HepG2 (cell line): ENCODE measurements at regions not wholly inside any gene's neighbourhood (a gene's known extent, or its start where the extent isn't known, plus 50 kb on each side); places are given as distances from the start of the nearest gene placed in this dataset.

Experiments used
- FOXJ3 ChIP-seq: sonication (generic); formaldehyde crosslinking; IDR thresholded peaks from 2 replicates; pipeline ENCODE4 v1.4.0; 2020; ENCODE audit warnings: missing genetic modification reagents, mild to moderate bottlenecking, borderline replicate concordance
- HOXA5 ChIP-seq: sonication (generic); formaldehyde crosslinking; IDR thresholded peaks from 2 replicates; pipeline ENCODE4 v1.4.0; 2020; ENCODE audit warnings: missing genetic modification reagents
- KAT2B ChIP-seq: fragments of 150-350 bp; IDR thresholded peaks from 2 replicates; pipeline ENCODE4 v1.6.1; 2014; ENCODE audit warnings: low read depth, low read length, borderline replicate concordance
- PAX8 ChIP-seq: sonication (generic); formaldehyde crosslinking; IDR thresholded peaks from 2 replicates; pipeline ENCODE4 v1.8.0; 2022; ENCODE audit warnings: mild to moderate bottlenecking, missing genetic modification reagents, borderline replicate concordance
- POLR2A ChIP-seq, 2 experiments: IDR thresholded peaks; 2 replicates each; pipeline ENCODE4 v1.6.1; 2011; ENCODE audit warnings: low read depth in 2 of 2, low read length in 2 of 2, mild to moderate bottlenecking in 1 of 2, moderate library complexity in 1 of 2; ENCODE audit not compliant: insufficient read depth in 1 of 2
- REST ChIP-seq, 2 experiments: IDR thresholded peaks; 2 replicates each; pipeline ENCODE4 v1.6.1; 2011 to 2012; ENCODE audit warnings: low read length in 2 of 2, borderline replicate concordance in 1 of 2, low read depth in 1 of 2, mild to moderate bottlenecking in 1 of 2, moderate library complexity in 1 of 2
- SIX1 ChIP-seq: sonication (generic); formaldehyde crosslinking; IDR thresholded peaks from 2 replicates; pipeline ENCODE4 v1.4.0; 2020; ENCODE audit warnings: missing genetic modification reagents, borderline replicate concordance
- TCF7 ChIP-seq: sonication (generic); IDR thresholded peaks from 2 replicates; pipeline ENCODE4 v1.6.1; 2016; ENCODE audit warnings: antibody characterized with exemption, low read depth
- USF2 ChIP-seq, 2 experiments: sonication (generic) in 1 of 2; formaldehyde crosslinking in 1 of 2; IDR thresholded peaks; 2 replicates each; pipeline versions ENCODE4 v1.5.1 to v1.6.1; 2011 to 2020; ENCODE audit warnings: borderline replicate concordance in 1 of 2, low read depth in 1 of 2, low read length in 1 of 2, mild to moderate bottlenecking in 1 of 2, missing genetic modification reagents in 1 of 2, moderate library complexity in 1 of 2
- ZNF101 ChIP-seq: sonication (generic); formaldehyde crosslinking; IDR thresholded peaks from 2 replicates; pipeline ENCODE4 v1.4.0; 2020; ENCODE audit warnings: mild to moderate bottlenecking, low read depth, missing genetic modification reagents, borderline replicate concordance
- ZNF512 ChIP-seq: sonication (generic); formaldehyde crosslinking; IDR thresholded peaks from 2 replicates; pipeline ENCODE4 v1.4.0; 2020; ENCODE audit warnings: mild to moderate bottlenecking, missing genetic modification reagents
- ZSCAN29 ChIP-seq: sonication (generic); formaldehyde crosslinking; conservative IDR thresholded peaks from 2 replicates; pipeline ENCODE4 v1.4.0; 2020; ENCODE audit warnings: mild to moderate bottlenecking, missing genetic modification reagents

GRCh38 chr1:170326186-170326585 lies 180.4 kb downstream of the NTMT2 start:
- no peak for TF ChIP-seq USF2 (IDR thresholded peaks at IDR 0.05; ENCODE audit: low read depth, low read length)
- TF ChIP-seq USF2 (CRISPR knock-in tag; IDR thresholded peaks at IDR 0.05; ENCODE audit: borderline replicate concordance), result no peak
- TF ChIP-seq REST (IDR thresholded peaks at IDR 0.05; ENCODE audit: borderline replicate concordance in 1 of 2, low read depth in 1 of 2, low read length in 2 of 2), result no peak
- no peak for TF ChIP-seq ZNF101
- no peak for TF ChIP-seq KAT2B
- TF ChIP-seq POLR2A (IDR thresholded peaks at IDR 0.05; ENCODE audit: insufficient read depth in 1 of 2, low read depth in 2 of 2, low read length in 2 of 2), result no peak
- TF ChIP-seq ZNF512 (CRISPR knock-in tag), result no peak
- TF ChIP-seq SIX1, result no peak
- no peak for TF ChIP-seq ZSCAN29
- no peak for TF ChIP-seq HOXA5 (CRISPR knock-in tag)
- no peak for TF ChIP-seq PAX8 (CRISPR knock-in tag)
- TF ChIP-seq FOXJ3 (CRISPR knock-in tag), result no peak
- TF ChIP-seq TCF7, result no peak
